GM12873 (cell line): ENCODE measurements at regions not wholly inside any gene's neighbourhood (a gene's known extent, or its start where the extent isn't known, plus 50 kb on each side); places are given as distances from the start of the nearest gene placed in this dataset.

Source experiments
- CTCF ChIP-seq: IDR thresholded peaks from 2 replicates; pipeline ENCODE4 v1.5.1; 2012; ENCODE audit warnings: low read depth, mild to moderate bottlenecking, moderate library complexity, low read length, control low read depth; ENCODE audit not compliant: insufficient read depth; ENCODE audit errors: missing control alignments

DNA sequence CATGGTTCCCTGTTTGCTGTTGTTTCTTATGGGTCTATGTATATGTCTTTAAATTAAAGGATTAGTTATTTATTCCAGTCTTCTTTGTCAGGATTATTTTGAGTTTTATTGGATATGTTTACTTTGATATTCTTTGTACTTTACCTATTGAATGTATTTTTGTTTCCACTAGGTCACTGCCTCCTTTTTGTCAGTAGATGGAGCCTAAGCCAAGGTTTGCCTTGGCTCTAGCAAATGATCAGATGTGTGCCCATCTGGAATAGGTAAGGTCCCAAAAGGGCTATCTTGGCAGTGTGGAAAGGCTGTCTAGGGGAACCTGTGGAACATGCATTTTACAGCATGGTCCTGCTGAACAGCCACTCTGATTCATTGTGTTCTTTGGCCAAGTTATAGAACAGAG, 337.3 kb upstream of the GHITM start:
- no peak for TF ChIP-seq CTCF

DNA sequence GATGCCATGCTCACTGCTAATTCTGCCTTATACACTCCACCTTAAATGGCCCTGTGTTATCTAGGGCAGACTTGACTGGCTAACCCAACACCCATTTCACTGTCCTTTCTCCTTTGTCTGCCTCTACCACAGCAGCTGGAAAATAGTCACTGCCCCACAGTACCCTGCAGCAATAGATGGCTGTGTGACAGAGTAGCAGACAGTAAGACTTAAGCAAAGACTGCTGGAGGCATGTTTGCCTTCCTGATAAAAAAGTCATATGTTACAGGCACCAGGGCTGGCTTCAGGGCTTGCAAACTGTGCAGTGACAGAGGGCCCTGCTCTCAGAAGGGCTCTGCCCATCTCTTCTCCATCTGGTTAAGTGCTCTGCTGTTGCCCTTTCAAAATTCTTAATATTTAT, 332.6 kb upstream of the GHITM start:
- no peak for TF ChIP-seq CTCF

- no peak for TF ChIP-seq CTCF
These were observed 330.3 kb upstream of the GHITM start for GRCh38 chr10:83809001-83809400.

- TF ChIP-seq CTCF: no peak
These were observed 322.4 kb upstream of the GHITM start for GRCh38 chr10:83816942-83817341.

GRCh38 chr10:83817797-83818196, 321.5 kb upstream of the GHITM start:
- TF ChIP-seq CTCF: no peak

- no peak for TF ChIP-seq CTCF
These were observed 319.7 kb upstream of the GHITM start for GRCh38 chr10:83819609-83820008.

- no peak for TF ChIP-seq CTCF
These were observed 319.3 kb upstream of the GHITM start for GRCh38 chr10:83820033-83820432.
